ENCODE measurements at regions not wholly inside any gene's neighbourhood (a gene's known extent, or its start where the extent isn't known, plus 50 kb on each side); places are given as distances from the start of the nearest gene placed in this dataset.

- Mint-ChIP-seq H3K4me1 (no peaks in the 10 kb centered on the region), H3K4me3 (no peak overlapping the region), H3K9me3 (ENCODE audit: insufficient read depth) (no peaks in the 10 kb centered on the region), H3K27ac (no peak overlapping the region), H3K27me3 (no peaks in the 10 kb centered on the region)
- Histone ChIP-seq H3K36me3 (replicated peaks in 1 of 2; ENCODE audit: control extremely low read depth in 1 of 2, control insufficient read depth in 1 of 2, extremely low read depth in 1 of 2, insufficient read depth in 2 of 2, low read length in 1 of 2) (no peaks in the 10 kb centered on the region), H3K79me2 (ENCODE audit: control insufficient read depth, insufficient read depth, low read length) (no peaks in the 10 kb centered on the region), H3K9ac (ENCODE audit: low read length) (no peak overlapping the region), H3K9me3 (ENCODE audit: control extremely low read depth in 1 of 3, control insufficient read depth in 2 of 3, insufficient read depth in 1 of 3, low read length in 2 of 3) (peaks cover 0 to 7% (median 0%) of the 10 kb centered on the region in 3 donors), H2AFZ (ENCODE audit: insufficient read depth, low read depth, low read length, poor library complexity, severe bottlenecking) (no peak overlapping the region), H4K20me1 (ENCODE audit: control insufficient read depth, insufficient read depth, low read length, poor library complexity, severe bottlenecking) (no peaks in the 10 kb centered on the region), H3K4me2 (replicated peaks; ENCODE audit: low read depth, low read length, poor library complexity, severe bottlenecking) (no peak overlapping the region), H3K27ac (ENCODE audit: low read length in 2 of 2) (no peak overlapping the region), H3K4me1 (ENCODE audit: control insufficient read depth in 2 of 2, insufficient read depth in 2 of 2, low read length in 2 of 2) (no peaks in the 10 kb centered on the region), H3K27me3 (replicated peaks in 1 of 4; ENCODE audit: control extremely low read depth in 1 of 4, control insufficient read depth in 3 of 4, insufficient read depth in 4 of 4, low read length in 3 of 4) (no peaks in the 10 kb centered on the region), H3K4me3 (ENCODE audit: control extremely low read depth in 1 of 5, extremely low read depth in 1 of 5, insufficient read depth in 1 of 5, low read depth in 2 of 5, low read length in 4 of 5) (no peak overlapping the region)
- ChIA-PET CTCF (no interaction called here), POLR2A (no interaction called here)
- ATAC-seq (ENCODE audit: low read depth) (no peak), DNase-seq (no peak)
- intact Hi-C loops (cut with micrococcal nuclease): no loop called here
- 95% methylated on average over 6 of the region's 8 CpGs for WGBS (ENCODE audit: insufficient coverage)
- no peak for TF ChIP-seq EZH2 (IDR thresholded peaks at IDR 0.05; ENCODE audit: borderline replicate concordance, insufficient read depth, low read depth, low read length, poor library complexity, severe bottlenecking)
- TF ChIP-seq, protein P1, sequence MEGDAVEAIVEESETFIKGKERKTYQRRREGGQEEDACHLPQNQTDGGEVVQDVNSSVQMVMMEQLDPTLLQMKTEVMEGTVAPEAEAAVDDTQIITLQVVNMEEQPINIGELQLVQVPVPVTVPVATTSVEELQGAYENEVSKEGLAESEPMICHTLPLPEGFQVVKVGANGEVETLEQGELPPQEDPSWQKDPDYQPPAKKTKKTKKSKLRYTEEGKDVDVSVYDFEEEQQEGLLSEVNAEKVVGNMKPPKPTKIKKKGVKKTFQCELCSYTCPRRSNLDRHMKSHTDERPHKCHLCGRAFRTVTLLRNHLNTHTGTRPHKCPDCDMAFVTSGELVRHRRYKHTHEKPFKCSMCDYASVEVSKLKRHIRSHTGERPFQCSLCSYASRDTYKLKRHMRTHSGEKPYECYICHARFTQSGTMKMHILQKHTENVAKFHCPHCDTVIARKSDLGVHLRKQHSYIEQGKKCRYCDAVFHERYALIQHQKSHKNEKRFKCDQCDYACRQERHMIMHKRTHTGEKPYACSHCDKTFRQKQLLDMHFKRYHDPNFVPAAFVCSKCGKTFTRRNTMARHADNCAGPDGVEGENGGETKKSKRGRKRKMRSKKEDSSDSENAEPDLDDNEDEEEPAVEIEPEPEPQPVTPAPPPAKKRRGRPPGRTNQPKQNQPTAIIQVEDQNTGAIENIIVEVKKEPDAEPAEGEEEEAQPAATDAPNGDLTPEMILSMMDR (IDR thresholded peaks at IDR 0.05): no peak
Observed at GRCh38 chr2:122218596-122218995, 463.1 kb downstream of the TSN start.

DNA sequence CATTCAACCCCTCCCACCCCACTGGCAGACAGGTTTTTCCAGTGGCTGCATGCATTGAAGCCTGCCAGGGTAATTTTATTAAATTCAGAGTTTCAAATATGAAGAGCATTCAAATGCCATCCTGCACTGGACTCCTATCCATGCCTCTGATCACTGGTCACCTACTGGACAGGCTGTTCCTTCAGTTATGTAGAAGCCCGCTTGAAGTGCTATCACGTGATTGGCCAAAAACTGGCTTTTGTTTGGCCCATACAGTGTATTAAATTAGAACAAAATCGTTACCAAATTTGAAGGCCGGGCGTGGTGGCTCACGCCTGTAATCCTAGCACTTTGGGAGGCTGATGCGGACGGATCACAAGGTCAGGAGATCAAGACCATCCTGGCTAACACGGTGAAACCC lies 464.1 kb downstream of the TSN start:
- ATAC-seq (ENCODE audit: low read depth): no peak
- H3K27ac Mint-ChIP-seq: no peak overlapping the region
- POLR2A ChIA-PET: no interaction called here

More for the DNA sequence above, 464.1 kb downstream of the TSN start:
- no peak for DNase-seq
- no peaks in the 10 kb centered on the region for H3K4me1 Mint-ChIP-seq
- H3K36me3 ChIP-seq (replicated peaks in 1 of 2; ENCODE audit: control extremely low read depth in 1 of 2, control insufficient read depth in 1 of 2, extremely low read depth in 1 of 2, insufficient read depth in 2 of 2, low read length in 1 of 2): no peaks in the 10 kb centered on the region
- no peak overlapping the region for H3K9ac ChIP-seq (ENCODE audit: low read length)
- no peak overlapping the region for H3K4me3 Mint-ChIP-seq
- WGBS (ENCODE audit: insufficient coverage): 93% methylated on average over 7 of the region's 9 CpGs
- no peak overlapping the region for H3K4me3 ChIP-seq (ENCODE audit: control extremely low read depth in 1 of 5, extremely low read depth in 1 of 5, insufficient read depth in 1 of 5, low read depth in 2 of 5, low read length in 4 of 5)
- H3K79me2 ChIP-seq (ENCODE audit: control insufficient read depth, insufficient read depth, low read length): no peaks in the 10 kb centered on the region
- H3K4me1 ChIP-seq (ENCODE audit: control insufficient read depth in 2 of 2, insufficient read depth in 2 of 2, low read length in 2 of 2): no peaks in the 10 kb centered on the region
- no peak overlapping the region for H3K27ac ChIP-seq (ENCODE audit: low read length in 2 of 2)
- intact Hi-C loops (cut with micrococcal nuclease): no loop called here
- CTCF ChIA-PET: no interaction called here
- H3K27me3 Mint-ChIP-seq: no peaks in the 10 kb centered on the region
- TF ChIP-seq, protein P1 (IDR thresholded peaks at IDR 0.05): no peak
- TF ChIP-seq EZH2 (IDR thresholded peaks at IDR 0.05; ENCODE audit: borderline replicate concordance, insufficient read depth, low read depth, low read length, poor library complexity, severe bottlenecking): no peak
- H3K9me3 Mint-ChIP-seq (ENCODE audit: insufficient read depth): no peaks in the 10 kb centered on the region
- no peak overlapping the region for H3K4me2 ChIP-seq (replicated peaks; ENCODE audit: low read depth, low read length, poor library complexity, severe bottlenecking)
- H2AFZ ChIP-seq (ENCODE audit: insufficient read depth, low read depth, low read length, poor library complexity, severe bottlenecking): no peak overlapping the region
- H3K9me3 ChIP-seq (ENCODE audit: control extremely low read depth in 1 of 3, control insufficient read depth in 2 of 3, insufficient read depth in 1 of 3, low read length in 2 of 3): peaks cover 0 to 7% (median 0%) of the 10 kb centered on the region in 3 donors
- H3K27me3 ChIP-seq (replicated peaks in 1 of 4; ENCODE audit: control extremely low read depth in 1 of 4, control insufficient read depth in 3 of 4, insufficient read depth in 4 of 4, low read length in 3 of 4): no peaks in the 10 kb centered on the region
- no peaks in the 10 kb centered on the region for H4K20me1 ChIP-seq (ENCODE audit: control insufficient read depth, insufficient read depth, low read length, poor library complexity, severe bottlenecking)
